Stomach (tissue), 8 donors: ENCODE measurements at regions not wholly inside any gene's neighbourhood (a gene's known extent, or its start where the extent isn't known, plus 50 kb on each side); places are given as distances from the start of the nearest gene placed in this dataset.

ENCODE experiments used
- DNase-seq, 2 donors: peaks; one replicate each; pipeline versions ENCODE4 v3.0.0 to v3.0.0-alpha.2; 2013 to 2019
- H3K27ac ChIP-seq, 5 donors: fragments of 200-600 bp in 4 of 5; sonication (generic) in 4 of 5; one replicate each; pipeline ENCODE4 v1.5.1; 2013 to 2019; ENCODE audit warnings: mild to moderate bottlenecking in 1 of 5, moderate library complexity in 1 of 5
- H3K27me3 ChIP-seq, 3 donors: fragments of 200-600 bp; sonication (generic); one replicate each; pipeline ENCODE4 v1.5.1; 2017 to 2019; ENCODE audit warnings: mixed run types in 1 of 3
- H3K36me3 ChIP-seq, 4 donors: fragments of 200-600 bp; sonication (generic); 1 replicate in 3 of 4; 2 replicates in 1 of 4; pipeline ENCODE4 v1.5.1; 2016 to 2019
- H3K4me1 ChIP-seq, 4 donors: fragments of 200-600 bp; sonication (generic); one replicate each; pipeline ENCODE4 v1.5.1; 2016 to 2019
- H3K4me3 ChIP-seq, 4 donors: fragments of 200-600 bp; sonication (generic) in 3 of 4; one replicate each; pipeline ENCODE4 v1.5.1; 2016 to 2019; ENCODE audit warnings: mild to moderate bottlenecking in 1 of 4
- H3K9me3 ChIP-seq, 4 donors: fragments of 200-600 bp; sonication (generic); one replicate each; pipeline ENCODE4 v1.5.1; 2016 to 2019
- CTCF ChIP-seq, 7 experiments: fragments of 450-650 bp in 4 of 7; fragments of 200-600 bp in 3 of 7; sonication (generic) in 3 of 7; IDR thresholded peaks; one replicate each; pipeline ENCODE4 v1.5.1; 2016 to 2019; ENCODE audit warnings: antibody characterized with exemption in 7 of 7, control low read depth in 2 of 7, mild to moderate bottlenecking in 1 of 7
- EP300 ChIP-seq: sonication (generic); formaldehyde crosslinking; IDR thresholded peaks from one replicate; pipeline ENCODE4 v1.6.1; 2017; ENCODE audit warnings: antibody characterized with exemption
- POLR2A ChIP-seq, 4 donors: fragments of 450-650 bp; IDR thresholded peaks; one replicate each; pipeline ENCODE4 v1.6.1; 2016; ENCODE audit warnings: antibody characterized with exemption in 4 of 4, control low read depth in 2 of 4, mild to moderate bottlenecking in 1 of 4, moderate library complexity in 1 of 4
- POLR2AphosphoS5 ChIP-seq, 3 donors: sonication (generic); formaldehyde crosslinking; IDR thresholded peaks; one replicate each; pipeline ENCODE4 v1.6.1; 2016; ENCODE audit warnings: antibody characterized with exemption in 3 of 3
- WGBS, 5 donors: extraction: QIAGEN DNeasy Blood & Tissue Kit in 3 of 5; methylation state at CpG; one replicate each; pipeline versions ENCODE4 v1.1.5 to v1.1.7; 2013 to 2018; 5-methylcytosine and 5-hydroxymethylcytosine counted together
- intact Hi-C: fragments of 100-400 bp; cut with DNase I; formaldehyde crosslinking; loops from one replicate; pipeline ENCODE4 v1.15.1; 2023; ENCODE audit warnings: low total_unique reads
- donor health status: healthy with polysubstance abuse.
- donor health status: Bipolar disorder and iron deficiency.
- donor health status: healthy.

DNA sequence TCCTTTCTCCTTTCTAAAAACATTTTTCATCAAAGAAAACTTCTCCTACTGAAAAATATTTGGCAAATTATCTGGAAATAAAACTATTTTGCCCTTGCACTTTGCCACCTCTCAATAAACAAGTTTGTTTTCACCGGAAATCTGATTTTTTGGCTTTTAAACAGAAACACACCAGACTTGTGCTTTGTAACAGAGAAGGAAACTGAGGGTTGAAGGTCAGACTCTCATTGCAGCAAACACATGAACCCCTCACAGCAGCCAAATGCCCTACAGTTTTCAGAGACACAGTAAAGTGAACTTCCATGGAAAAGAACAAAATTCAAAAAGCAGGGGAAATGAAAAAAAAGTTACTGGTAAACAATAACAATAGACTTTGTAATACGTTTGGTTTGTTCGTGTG, 95.6 kb upstream of the WDR17 start:
- intact Hi-C loops = no loop called here
- H3K36me3 ChIP-seq = no peaks in the 10 kb centered on the region
- peak in 1 of 2 donors; percentile 15 for DNase-seq
- TF ChIP-seq EP300 = no peak
- no peak for TF ChIP-seq POLR2A (IDR thresholded peaks at IDR 0.05)
- no peak for TF ChIP-seq POLR2AphosphoS5 (IDR thresholded peaks at IDR 0.05)
- TF ChIP-seq CTCF (IDR thresholded peaks at IDR 0.05) = no peak
- no peak overlapping the region for H3K4me3 ChIP-seq
- WGBS, 5 donors = 51 to 59% (median 55%) methylated on average over 3 of the region's 3 CpGs
- H3K27me3 ChIP-seq = no peaks in the 10 kb centered on the region
- H3K27ac ChIP-seq = no peak overlapping the region
- H3K4me1 ChIP-seq = no peaks in the 10 kb centered on the region
- peaks cover 0 to 8% (median 2%) of the 10 kb centered on the region in 4 donors for H3K9me3 ChIP-seq

- Histone ChIP-seq H3K36me3 (no peaks in the 10 kb centered on the region), H3K4me1 (no peaks in the 10 kb centered on the region), H3K9me3 (peaks cover 0 to 8% (median 2%) of the 10 kb centered on the region in 4 donors), H3K4me3 (no peak overlapping the region), H3K27me3 (no peaks in the 10 kb centered on the region), H3K27ac (no peak overlapping the region)
- no peak for DNase-seq
- WGBS, 5 donors = 54 to 61% (median 58%) methylated on average over 8 of the region's 8 CpGs
- TF ChIP-seq POLR2AphosphoS5 (IDR thresholded peaks at IDR 0.05) (no peak), CTCF (IDR thresholded peaks at IDR 0.05) (no peak), POLR2A (IDR thresholded peaks at IDR 0.05) (no peak), EP300 (no peak)
- intact Hi-C loops = no loop called here
These were observed 94.9 kb upstream of the WDR17 start for GRCh38 chr4:175970724-175971123.

DNA sequence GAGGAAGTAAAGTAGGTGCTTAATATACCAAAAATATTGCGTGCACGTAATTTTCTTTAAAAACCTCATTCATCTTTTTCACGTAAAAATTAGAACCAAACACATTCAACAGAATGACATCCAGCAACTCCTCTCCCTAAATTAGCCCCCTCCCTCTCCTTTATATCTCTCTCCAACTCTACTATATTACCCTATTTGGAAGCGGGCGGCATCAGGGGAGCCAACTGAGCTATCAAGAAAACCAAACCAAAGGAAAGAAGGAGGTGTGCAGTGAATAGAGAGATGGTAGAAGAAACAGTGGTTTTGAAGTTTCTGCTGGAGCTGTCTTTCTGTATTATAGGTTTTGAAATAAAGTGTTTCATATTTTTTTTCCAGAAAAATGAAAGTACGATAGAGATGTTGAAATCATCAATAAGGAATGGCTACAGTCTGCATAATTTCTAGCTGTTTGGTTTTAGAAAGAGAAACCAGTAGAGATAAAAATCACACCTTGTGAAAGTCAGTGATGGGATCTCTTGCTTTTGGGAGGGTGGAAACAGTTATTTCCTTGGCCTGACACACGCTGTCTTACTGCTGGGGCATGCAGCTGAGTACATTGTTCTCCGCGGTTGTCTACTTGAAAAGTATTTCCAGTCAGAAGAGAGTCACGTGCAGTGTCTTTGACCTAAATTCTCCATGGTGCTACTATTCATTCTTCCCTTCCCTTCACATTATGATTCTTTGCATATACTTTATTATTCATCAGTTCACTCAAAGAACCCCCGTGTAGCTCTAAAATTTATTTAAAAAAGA, 94.1 kb upstream of the WDR17 start:
- intact Hi-C loops = no loop called here
- Histone ChIP-seq H3K27ac (no peak overlapping the region), H3K36me3 (no peaks in the 10 kb centered on the region), H3K4me1 (no peaks in the 10 kb centered on the region), H3K27me3 (no peaks in the 10 kb centered on the region), H3K9me3 (peaks cover 0 to 8% (median 2%) of the 10 kb centered on the region in 4 donors), H3K4me3 (no peak overlapping the region)
- 66 to 73% (median 70%) methylated on average over 11 of the region's 11 CpGs for WGBS, 5 donors
- no peak for DNase-seq
- no peak for TF ChIP-seq EP300
- TF ChIP-seq CTCF (IDR thresholded peaks at IDR 0.05) = no peak
- TF ChIP-seq POLR2AphosphoS5 (IDR thresholded peaks at IDR 0.05) = no peak
- TF ChIP-seq POLR2A (IDR thresholded peaks at IDR 0.05) = no peak

- intact Hi-C loops = no loop called here
- Histone ChIP-seq H3K27ac (no peak overlapping the region), H3K27me3 (no peaks in the 10 kb centered on the region), H3K4me3 (no peak overlapping the region), H3K4me1 (no peaks in the 10 kb centered on the region), H3K36me3 (no peaks in the 10 kb centered on the region), H3K9me3 (no peaks in the 10 kb centered on the region)
- no peak for DNase-seq
- WGBS, 5 donors = 74 to 80% (median 77%) methylated on average over 7 of the region's 7 CpGs
- TF ChIP-seq POLR2A (IDR thresholded peaks at IDR 0.05) (no peak), CTCF (IDR thresholded peaks at IDR 0.05) (no peak), POLR2AphosphoS5 (IDR thresholded peaks at IDR 0.05) (no peak), EP300 (no peak)
These were observed 92.4 kb upstream of the WDR17 start for GRCh38 chr4:175973027-175973923.
